A549 (cell line): ENCODE measurements at regions not wholly inside any gene's neighbourhood (a gene's known extent, or its start where the extent isn't known, plus 50 kb on each side); places are given as distances from the start of the nearest gene placed in this dataset.

Source experiments
- BHLHE40 ChIP-seq: IDR thresholded peaks from 2 replicates; pipeline ENCODE4 v1.6.1; 2012; ENCODE audit warnings: low read depth, low read length, inconsistent platforms
- CTCF ChIP-seq: fragments of >200 bp; sonication (Bioruptor Twin); formaldehyde crosslinking; IDR thresholded peaks from 3 replicates; pipeline ENCODE4 v1.5.1; 2016
- EHMT2 ChIP-seq: fragments of 200-600 bp; sonication (generic); IDR thresholded peaks from 2 replicates; pipeline ENCODE4 v1.6.1; 2016; ENCODE audit warnings: antibody characterized with exemption, low read depth, mild to moderate bottlenecking, moderate library complexity
- EP300 ChIP-seq, 2 experiments: fragments of >200 bp; sonication (Bioruptor Twin); formaldehyde crosslinking; IDR thresholded peaks; 2 replicates in 1 of 2; 3 replicates in 1 of 2; pipeline ENCODE4 v1.6.1; 2016 to 2017
- MAX ChIP-seq: IDR thresholded peaks from 2 replicates; pipeline ENCODE4 v1.6.1; 2012
- MYC ChIP-seq: IDR thresholded peaks from 2 replicates; pipeline ENCODE4 v1.6.1; 2012; ENCODE audit warnings: mild to moderate bottlenecking, inconsistent platforms, low read length, improper control_type of control experiment, borderline replicate concordance
- PBX3 ChIP-seq: IDR thresholded peaks from 2 replicates; pipeline ENCODE4 v1.6.1; 2012
- POLR2A ChIP-seq: IDR thresholded peaks from 2 replicates; pipeline ENCODE4 v1.6.1; 2012; ENCODE audit warnings: mild to moderate bottlenecking, low read length
- RFX5 ChIP-seq: fragments of 450-650 bp; IDR thresholded peaks from 2 replicates; pipeline ENCODE4 v1.7.1; 2014; ENCODE audit warnings: antibody characterized with exemption, mild to moderate bottlenecking, moderate library complexity
- SMC3 ChIP-seq: fragments of >200 bp; sonication (Bioruptor Twin); formaldehyde crosslinking; IDR thresholded peaks from 3 replicates; pipeline ENCODE4 v1.6.1; 2018; ENCODE audit warnings: inconsistent platforms
- SREBF2 ChIP-seq: fragments of 450-650 bp; IDR thresholded peaks from 2 replicates; pipeline ENCODE4 v1.6.1; 2014; ENCODE audit warnings: mild to moderate bottlenecking, moderate library complexity
- ZFP36 ChIP-seq: fragments of 450-650 bp; IDR thresholded peaks from 2 replicates; pipeline ENCODE4 v1.6.1; 2014; ENCODE audit warnings: borderline replicate concordance; ENCODE audit not compliant: partially characterized antibody

GRCh38 chr4:43842594-43842993 lies 606.0 kb downstream of the KCTD8 start:
- TF ChIP-seq CTCF = no peak
- no peak for TF ChIP-seq RFX5
- no peak for TF ChIP-seq SMC3
- no peak for TF ChIP-seq EP300 (IDR thresholded peaks at IDR 0.05)
- TF ChIP-seq POLR2A = no peak
- TF ChIP-seq ZFP36 = no peak
- TF ChIP-seq BHLHE40 = no peak
- no peak for TF ChIP-seq PBX3
- no peak for TF ChIP-seq MAX
- no peak for TF ChIP-seq MYC
- no peak for TF ChIP-seq SREBF2
- TF ChIP-seq EHMT2 = no peak
